Breast epithelium (tissue), 3 donors: ENCODE measurements at regions not wholly inside any gene's neighbourhood (a gene's known extent, or its start where the extent isn't known, plus 50 kb on each side); places are given as distances from the start of the nearest gene placed in this dataset.

Experiments
- POLR2A ChIP-seq: fragments of 450-650 bp; IDR thresholded peaks from one replicate; pipeline ENCODE4 v1.6.1; 2016; ENCODE audit warnings: antibody characterized with exemption, mild to moderate bottlenecking, moderate library complexity
- TF ChIP-seq, protein P1 (sequence below), 3 donors: fragments of 450-650 bp; IDR thresholded peaks; one replicate each; pipeline ENCODE4 v1.5.1; 2016 to 2017; ENCODE audit warnings: antibody characterized with exemption in 3 of 3, mild to moderate bottlenecking in 3 of 3, moderate library complexity in 3 of 3

DNA sequence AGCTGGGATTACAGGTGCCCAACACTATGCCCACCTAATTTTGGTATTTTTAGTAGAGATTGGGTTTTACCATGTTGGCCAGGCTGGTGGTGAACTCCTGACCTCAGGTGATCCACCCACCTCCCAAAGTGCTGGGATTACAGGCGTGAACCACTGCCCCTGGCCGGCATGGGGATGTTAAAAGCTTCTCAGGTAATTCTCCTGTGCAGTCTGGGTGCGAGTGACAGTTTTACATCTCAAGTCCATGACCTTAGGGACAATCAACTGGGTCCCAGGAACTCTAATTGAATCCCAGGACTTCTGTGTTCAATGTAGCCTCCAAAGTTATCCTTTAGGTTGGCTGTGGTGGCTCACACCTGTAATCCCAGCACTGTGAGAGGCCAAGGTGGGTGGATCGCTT, 100.1 kb upstream of the TSHZ3 start:
- TF ChIP-seq, protein P1, sequence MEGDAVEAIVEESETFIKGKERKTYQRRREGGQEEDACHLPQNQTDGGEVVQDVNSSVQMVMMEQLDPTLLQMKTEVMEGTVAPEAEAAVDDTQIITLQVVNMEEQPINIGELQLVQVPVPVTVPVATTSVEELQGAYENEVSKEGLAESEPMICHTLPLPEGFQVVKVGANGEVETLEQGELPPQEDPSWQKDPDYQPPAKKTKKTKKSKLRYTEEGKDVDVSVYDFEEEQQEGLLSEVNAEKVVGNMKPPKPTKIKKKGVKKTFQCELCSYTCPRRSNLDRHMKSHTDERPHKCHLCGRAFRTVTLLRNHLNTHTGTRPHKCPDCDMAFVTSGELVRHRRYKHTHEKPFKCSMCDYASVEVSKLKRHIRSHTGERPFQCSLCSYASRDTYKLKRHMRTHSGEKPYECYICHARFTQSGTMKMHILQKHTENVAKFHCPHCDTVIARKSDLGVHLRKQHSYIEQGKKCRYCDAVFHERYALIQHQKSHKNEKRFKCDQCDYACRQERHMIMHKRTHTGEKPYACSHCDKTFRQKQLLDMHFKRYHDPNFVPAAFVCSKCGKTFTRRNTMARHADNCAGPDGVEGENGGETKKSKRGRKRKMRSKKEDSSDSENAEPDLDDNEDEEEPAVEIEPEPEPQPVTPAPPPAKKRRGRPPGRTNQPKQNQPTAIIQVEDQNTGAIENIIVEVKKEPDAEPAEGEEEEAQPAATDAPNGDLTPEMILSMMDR (IDR thresholded peaks at IDR 0.05) = no peak
- TF ChIP-seq POLR2A = no peak
